NCI-H2227 (cell line): ENCODE measurements at regions not wholly inside any gene's neighbourhood (a gene's known extent, or its start where the extent isn't known, plus 50 kb on each side); places are given as distances from the start of the nearest gene placed in this dataset.

Experiments used
- DNase-seq: peaks from one replicate; lab custom pipeline; 2025; ENCODE audit not compliant: unreplicated experiment; lab: John Stamatoyannopoulos, UW

DNA sequence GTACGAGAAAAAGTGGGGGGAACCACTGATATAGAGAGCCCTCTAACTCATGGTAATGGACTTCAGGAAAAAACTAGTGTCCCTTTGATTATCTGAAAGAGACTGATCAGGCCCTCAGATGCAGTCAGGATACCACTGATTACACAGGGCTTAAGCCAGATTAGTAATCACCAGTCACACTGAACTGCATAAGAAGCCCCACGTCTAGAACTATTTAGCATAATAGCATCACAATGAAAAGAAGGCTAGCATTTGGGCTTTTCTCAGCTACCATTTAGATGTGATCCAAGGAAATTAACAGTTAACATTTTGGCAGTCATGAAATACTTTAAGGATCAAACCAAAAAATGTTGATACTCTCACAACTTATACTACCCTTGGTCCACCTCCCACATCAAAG is 813.1 kb upstream of the POU3F3 start:
- no peak for DNase-seq

DNA sequence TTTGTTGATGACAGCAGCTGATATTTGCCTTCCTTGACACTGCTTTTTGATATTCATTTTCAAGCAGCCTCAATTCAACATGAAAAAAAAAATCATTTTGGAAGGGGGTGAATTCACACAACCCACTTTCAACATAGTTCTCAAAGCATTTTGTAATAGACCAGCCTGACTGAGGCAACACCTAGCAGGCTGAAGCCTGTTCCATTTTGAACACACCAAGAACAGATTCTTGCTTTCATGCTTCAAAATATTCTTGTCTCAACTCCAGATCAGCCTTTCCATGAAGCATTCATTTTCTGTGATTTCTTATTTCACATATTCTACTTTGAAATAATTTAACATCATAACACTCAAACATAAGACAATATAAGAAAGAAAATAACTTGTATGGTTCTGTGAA is 812.6 kb upstream of the POU3F3 start:
- no peak for DNase-seq

DNA sequence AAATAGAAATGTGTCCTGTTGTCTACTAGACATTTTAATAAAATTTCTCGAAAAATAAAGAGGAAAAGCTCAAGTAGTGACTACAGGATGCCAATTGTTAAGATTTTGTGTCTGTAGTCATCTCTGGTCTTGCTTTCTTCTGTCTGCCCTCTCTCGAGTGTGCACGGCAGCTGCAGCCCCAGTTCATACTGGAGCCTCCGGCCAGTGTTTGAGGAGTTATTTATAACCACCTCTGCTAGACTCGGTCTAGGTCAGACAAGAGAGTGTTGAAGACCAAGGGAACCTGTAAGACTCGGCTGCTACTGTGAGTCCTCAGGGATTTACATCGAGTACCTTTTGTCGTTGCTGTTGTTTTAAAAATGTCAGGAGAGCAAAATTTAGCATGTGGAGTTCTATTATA is 810.1 kb upstream of the POU3F3 start:
- DNase-seq: no peak

DNA sequence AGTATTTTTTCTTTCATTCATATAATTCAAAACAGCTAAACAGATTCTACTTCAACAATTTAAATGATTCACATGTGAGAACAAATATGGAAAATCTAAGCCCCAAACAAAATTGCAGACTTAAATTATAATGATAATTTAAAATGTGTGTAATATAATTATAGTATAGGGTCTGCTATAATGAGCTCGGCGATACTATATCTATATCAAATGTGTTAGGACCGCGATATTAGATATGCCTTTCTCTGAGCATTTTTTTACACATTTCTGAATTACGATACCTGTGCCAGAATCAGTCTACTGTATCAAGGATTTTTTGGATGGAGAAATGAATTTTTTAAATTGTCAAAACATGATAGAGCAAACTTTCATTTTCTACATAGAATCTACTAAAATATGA is 808.8 kb upstream of the POU3F3 start:
- DNase-seq: no peak

DNA sequence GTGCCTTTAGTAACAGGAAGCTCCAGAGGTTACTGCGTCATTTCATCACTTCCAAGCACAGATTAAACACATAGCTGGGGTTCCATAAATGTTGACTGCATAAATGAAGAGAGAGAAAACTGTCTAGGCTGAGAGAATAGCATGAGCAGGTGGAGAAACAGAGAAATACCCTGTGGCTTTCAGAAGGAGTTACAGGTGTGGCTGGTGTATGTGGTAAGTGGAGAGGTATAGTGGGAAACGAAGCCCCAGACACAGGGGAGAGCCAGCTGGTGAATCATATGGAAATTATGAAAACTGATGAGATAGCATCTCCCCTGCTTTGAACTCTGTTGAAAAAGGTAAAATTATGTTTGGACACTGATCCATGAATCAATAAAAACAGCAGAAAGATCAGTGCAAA is 807.4 kb upstream of the POU3F3 start:
- DNase-seq: no peak

DNA sequence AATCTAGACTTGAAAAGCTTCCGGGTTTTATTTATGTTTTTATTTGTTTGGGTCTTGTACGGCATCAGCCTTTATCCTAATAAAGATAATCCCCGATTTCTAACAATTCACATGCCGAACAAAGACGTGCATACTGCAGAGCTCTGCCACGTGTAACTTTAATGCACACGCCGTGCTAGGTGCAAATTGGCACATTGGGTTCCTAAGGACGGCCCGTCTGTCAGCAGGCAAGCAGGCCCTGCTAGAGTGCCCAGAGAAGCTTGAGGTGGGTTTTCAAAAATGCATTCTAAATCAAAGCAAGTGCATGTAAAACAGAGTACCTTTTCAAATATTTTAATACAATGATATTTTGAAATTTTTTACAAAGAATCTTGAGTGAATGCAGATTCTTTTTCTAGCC is 806.4 kb upstream of the POU3F3 start:
- no peak for DNase-seq

DNA sequence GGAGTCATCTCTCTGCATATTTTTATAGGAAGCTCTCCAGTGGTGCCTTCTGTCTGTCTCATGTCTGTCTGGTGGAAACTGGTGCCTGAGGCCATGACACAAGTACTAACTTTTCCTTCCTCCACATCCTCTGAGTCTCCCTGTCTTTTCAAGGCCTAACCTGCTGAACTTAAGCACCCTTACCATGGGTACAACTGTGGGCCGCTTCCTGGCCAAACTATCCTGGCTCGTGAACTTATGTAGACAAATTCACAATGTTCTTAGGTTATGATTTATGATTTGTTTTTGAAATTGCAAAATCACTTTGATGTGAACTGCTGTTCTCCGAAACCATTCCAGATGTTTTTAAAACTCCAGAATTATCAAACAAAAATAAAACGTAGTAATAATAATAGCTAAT is 804.5 kb upstream of the POU3F3 start:
- DNase-seq: no peak

DNA sequence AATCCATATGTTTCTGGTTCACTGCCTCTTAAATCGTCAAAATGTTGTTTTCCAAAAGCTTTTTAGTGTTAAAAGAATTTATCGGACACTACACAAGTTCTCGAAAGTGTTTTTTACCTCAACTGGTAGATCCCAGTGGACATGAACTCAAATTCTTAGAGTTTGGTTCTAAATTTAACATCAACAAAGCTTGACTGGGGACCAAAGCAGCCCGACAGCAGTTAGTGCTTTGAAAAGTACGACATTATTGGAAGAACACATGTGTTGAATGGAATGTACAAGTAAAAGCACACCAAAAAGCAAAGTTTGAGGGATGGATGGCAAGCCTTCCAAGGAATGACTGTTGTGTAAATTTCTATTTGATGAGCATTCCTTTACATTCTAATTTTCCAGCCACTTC is 803.9 kb upstream of the POU3F3 start:
- no peak for DNase-seq

DNA sequence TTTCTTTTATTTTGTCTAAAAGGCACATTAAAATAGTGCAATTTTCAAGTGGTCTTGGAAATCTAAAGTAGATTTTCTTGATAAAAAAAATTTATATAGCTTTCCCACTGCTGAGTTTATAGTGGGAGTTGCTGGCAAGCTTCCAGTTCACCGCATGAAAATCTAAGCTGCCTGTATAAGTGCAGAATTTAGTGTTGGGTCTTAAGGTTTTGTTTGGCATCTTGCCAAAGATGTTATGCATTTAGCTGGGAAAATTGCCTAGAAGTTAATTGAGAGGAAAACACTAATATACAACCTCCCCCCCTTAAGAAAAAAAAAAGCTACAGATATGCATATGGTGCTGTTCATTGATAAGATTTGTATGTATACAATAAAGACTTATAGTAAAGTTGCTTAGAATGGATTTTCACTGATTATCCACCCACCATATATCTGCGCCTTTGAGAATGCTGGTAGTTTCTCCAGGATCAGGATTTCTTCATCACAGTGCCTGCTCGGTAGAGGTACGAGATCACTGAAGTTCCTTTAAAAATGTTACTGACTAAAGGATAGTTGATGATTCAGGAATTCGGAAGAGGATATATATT is 803.2 kb upstream of the POU3F3 start:
- DNase-seq: no peak

DNA sequence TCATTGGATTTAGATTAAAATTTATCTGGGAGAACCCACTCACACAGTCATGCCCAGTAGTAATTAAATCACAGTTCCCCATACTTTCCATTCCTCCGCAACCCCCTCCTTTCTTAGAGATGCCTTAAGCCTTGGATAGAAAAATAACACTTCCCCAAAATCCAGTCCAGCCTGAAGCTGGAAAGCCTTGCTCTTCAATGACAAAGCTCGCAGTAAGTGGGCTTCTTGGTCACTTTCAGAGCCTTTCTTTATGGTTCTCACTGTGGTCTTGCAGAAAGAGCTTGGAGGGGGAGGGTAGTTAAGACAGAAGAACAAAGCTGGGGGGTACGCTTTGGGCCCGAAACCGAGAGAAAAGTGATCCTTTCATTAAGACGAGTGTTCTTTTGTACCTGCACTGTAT is 802.1 kb upstream of the POU3F3 start:
- DNase-seq: no peak

DNA sequence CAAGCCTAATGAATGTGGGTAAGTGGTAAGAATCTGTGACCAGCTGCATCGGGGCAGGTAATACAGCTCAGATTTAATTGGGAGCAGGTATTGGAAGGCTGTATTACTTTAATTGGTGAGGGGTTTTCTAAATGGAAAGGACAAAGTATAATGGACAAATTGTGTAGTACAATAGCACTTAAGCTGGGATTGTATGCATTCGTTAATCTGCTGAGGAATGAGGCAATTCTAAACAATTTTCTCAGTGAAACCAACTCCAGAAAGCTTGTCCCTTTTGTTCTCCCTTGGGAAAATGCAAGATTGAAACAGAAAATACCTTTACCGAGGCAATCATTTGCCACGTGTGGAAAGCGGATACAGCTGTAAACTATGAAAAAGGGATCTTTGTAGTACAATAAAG is 801.6 kb upstream of the POU3F3 start:
- no peak for DNase-seq

DNA sequence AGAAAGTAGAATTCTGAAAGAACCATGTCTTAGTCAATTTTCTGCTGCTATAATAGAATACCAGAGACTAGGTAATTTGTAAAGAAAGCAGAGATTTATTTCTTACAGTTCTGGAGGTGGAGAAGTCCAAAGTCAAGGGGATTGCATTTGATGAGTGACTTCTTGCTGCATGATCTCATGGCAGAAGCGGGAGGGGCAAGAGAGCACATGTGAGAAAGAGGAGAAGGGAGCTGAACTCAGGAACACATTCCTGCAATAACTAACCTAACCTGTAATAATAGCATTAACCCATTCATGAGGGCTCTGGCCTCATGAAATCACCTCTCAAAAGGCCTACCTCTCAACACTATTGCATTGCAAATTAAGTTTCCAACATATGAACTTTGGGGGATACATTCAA is 797.5 kb upstream of the POU3F3 start:
- no peak for DNase-seq

DNA sequence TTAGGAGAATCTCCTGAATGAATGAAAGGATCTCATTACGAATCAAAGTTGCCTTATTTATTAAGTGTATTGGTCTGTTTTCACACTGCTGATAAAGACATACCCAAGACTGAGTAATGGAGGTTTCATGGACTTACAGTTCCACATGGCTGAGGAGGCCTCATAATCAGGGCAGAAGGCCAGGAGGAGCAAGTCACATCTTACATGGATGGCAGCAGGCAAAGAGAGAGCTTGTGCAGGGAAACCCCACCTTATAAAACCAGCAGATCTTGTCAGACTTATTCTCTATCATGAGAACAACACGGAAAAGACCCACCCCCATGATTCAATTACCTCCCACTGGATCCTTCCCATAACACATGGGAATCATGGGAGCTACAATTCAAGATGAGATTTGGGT is 785.2 kb upstream of the POU3F3 start:
- DNase-seq: no peak

DNA sequence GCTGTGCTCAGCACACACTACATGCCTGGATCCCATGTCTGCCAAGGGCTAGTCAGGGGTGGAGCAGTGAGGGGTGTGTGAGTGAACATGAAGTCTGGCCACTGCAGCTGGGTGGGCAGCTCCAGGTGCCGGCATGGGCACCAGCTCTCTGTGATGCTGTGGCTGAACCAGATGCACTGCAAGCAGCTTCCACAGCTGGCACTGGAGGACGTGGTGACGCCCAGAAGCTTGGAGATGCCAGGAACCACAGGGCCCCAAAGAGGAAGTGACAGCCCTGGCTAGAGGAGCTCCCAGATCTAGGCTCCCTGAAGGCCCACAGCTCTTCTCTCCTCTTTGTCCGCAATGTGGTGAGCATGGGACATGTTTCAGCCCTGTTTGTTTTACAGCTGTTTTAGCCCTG is 776.3 kb upstream of the POU3F3 start:
- DNase-seq: no peak

DNA sequence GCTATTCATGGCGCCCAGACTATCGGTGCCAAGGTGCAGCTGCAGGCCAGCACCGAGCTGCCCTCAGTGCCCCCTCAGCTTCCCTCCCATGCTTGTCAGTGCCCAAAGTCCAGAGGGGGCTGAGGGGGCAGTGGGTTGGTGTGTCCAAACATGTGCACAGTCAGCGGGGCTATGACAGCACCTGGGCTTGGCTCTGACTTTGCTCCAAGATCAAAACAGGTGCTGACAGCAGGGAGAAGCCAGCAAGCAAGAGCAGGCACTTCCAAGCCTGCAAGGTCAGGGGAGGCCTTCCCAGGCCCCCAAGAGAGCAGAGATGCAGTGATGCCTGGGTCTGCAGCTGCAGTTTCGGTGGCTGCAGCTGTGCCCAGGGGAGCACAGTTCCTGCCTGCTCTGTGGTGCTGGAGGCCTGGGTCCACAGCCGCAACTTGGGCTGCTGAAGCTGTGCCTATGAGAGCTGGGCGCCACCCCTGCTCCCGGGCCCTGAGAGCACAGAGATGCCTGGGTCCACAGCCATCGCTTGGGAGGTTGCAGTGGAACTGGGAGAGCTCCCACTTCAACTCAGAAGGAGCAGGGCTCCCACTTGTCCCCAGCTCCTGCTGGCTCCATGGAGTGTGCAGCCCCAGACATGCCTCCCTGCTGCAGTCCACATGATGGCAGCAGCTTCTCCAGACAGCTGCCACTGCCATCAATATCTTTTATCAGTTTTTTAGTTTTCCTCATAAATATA is 775.3 kb upstream of the POU3F3 start:
- no peak for DNase-seq

DNA sequence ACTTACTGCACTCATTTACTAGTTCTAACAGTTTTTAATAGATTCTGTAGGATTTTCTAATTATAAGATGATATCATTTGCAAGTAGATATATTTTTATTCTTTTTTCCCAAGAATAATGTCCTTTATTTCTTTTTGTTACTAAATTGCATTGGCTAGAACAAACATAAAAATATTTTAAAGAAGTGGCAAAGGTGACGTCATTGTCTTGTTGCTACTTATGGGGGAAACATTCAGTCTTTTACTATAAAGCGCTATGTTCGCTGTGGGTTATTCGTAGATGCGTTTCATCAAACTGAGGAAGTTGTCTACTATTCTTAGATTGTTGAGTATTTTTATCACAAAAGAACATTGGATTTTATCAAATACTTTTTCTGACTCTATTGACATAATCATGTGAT is 765.2 kb upstream of the POU3F3 start:
- no peak for DNase-seq

DNA sequence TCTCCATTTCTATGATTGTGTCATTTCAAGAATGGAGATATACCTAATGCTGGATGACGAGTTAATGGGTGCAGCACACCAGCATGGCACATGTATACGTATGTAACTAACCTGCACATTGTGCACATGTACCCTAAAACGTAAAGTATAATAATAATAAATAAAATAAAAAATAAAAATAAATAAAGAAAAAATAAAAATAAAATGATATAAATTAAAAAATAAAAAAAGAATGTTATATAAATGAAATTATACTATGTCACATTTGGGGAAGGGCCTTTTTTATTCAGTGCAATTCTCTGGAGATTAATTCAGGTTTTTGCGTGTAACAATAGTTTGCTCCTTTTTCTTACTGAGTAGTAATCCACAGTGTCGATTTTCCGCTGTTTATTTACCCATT is 763.5 kb upstream of the POU3F3 start:
- no peak for DNase-seq

DNA sequence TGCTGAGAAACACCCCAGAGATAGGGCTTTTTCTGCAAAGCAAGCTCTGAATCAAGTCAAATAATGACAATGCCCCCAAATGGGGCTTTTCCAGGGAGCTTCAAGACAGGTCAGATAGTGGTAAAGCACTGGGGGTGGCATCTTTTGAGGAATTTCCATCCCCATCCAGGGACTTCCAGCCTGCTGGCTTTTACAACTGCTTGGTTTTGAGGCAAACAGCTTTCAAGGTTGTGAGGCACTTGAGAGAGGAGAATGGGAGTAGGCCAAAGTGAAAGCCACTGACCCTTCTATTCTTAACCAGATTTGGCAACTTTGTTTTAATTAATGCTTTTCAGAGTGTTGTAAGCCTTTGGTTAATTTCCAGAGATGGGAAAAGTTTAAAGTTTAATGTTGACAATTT is 762.0 kb upstream of the POU3F3 start:
- DNase-seq: no peak

DNA sequence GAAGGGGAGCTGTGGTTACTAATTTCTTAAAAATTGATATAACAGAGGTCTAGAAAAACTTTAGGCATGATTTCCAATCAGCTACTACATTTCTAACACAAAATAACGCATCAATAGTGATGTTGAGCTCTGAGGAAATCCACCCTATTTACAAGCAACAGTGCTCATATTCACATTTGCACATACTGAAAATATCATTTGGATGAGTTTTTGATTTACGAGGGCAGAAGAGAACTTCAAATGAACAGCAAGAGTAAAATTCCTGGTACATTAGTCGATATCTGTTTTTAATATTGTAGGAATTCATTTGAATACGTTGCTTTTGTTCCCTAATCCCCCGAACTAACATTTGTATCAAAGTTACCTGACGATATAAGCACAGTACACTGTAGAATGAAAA is 761.0 kb upstream of the POU3F3 start:
- no peak for DNase-seq

DNA sequence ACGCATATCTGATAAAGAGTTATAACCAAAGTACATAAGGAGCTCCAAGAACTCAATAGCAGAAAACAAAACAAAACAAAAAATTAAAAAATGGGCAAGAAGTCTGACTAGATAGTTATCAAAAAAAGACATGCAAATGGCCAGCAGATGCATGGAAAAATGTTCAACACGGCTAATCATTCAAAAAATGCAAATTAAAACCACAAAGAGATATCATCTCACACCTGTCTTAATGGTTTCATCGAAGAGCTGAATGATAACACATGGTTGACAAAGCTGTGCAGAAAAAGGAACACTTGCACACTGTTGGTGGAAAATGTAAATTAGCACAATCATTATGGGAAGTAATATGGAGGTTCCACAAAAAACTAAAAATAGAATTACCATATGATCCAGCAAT is 751.3 kb upstream of the POU3F3 start:
- no peak for DNase-seq

DNA sequence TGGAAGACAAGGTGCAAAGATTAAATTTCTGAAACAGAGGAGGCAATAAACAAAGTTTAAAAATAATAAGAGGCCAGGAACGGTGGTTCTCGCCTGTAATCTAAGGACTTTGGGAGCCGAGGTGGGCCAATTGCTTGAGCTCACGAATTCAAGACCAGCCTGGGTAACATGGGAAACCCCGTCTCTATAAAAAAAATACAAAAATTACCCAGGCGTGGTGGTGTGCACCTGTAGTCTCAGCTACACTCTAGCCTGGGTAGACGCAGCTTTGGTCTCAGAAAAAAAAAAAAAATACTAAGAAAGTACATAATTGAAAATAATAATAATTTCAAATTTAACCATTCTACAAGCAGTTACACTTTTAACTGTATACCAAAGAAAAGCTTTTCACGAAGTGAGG is 744.6 kb upstream of the POU3F3 start:
- no peak for DNase-seq

DNA sequence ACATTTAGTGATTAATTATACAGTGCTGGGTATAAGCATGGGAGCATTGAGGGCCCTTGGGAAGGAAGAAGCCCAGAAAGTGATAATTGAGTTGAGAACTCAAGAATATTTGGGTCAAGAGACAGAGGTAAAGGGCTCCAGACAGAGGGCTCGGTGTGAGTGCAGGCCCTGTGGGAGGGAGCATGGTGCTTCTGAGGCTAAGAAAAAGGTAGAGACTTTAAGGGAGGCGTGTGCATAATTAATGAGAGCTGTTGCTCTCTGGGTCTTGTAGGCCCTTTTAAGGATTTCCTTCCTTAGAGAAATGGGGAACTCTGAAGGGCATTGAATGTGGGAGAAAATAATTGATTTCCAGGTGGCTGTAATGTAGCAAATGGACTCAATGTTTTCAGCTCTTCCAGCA is 735.0 kb upstream of the POU3F3 start:
- DNase-seq: no peak

DNA sequence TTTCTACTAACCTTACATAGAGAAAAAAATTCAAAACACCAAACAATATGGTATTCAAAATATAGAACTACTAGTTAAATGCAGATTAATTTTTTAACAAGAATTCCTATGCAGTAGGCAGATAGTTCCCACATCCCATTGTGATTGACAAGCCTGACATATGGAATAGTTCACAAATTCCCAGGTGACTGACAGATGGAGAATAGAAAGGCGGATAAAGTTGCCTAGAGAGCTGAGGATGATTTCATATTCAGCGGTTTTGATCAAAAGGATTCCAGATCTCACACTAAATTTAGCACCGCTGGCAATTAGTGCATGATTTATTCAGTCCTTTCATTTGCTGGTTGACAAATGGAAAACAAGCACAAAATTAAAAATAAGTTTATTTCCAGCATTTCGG is 733.7 kb upstream of the POU3F3 start:
- no peak for DNase-seq
